AG09319 (cell line): ENCODE measurements at regions not wholly inside any gene's neighbourhood (a gene's known extent, or its start where the extent isn't known, plus 50 kb on each side); places are given as distances from the start of the nearest gene placed in this dataset.

Source experiments
- DNase-seq: peaks from one replicate; pipeline ENCODE4 v3.0.0-alpha.2; 2010; ENCODE audit warnings: low read depth; ENCODE audit errors: extremely low read depth
- CTCF ChIP-seq: IDR thresholded peaks from 2 replicates; pipeline ENCODE4 v1.5.1; 2011; ENCODE audit warnings: low read depth, mild to moderate bottlenecking, inconsistent platforms, low read length, moderate library complexity

- no peak for DNase-seq
- TF ChIP-seq CTCF = no peak
Measured at GRCh38 chr17:33551911-33552310, 258.8 kb upstream of the ASIC2 start.

DNA sequence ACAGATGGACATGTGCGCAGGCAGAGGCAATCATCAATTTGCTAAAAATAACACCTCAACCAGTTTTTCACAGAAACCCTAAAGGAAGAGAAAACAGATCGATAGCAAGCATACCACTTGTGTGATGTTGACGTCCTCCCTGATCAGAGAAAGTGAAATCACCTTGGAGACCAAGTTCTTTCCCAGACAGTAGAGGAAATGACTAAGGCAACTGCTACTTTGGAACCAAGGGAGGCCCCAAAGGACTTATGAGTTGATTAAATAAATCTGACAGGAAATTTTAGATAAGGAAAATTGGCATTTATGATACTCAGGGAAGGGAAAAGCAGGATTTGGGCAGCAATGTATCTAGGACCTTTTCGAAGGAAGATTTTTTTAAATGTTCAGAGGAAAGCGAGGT is 267.1 kb upstream of the ASIC2 start:
- no peak for TF ChIP-seq CTCF
- DNase-seq = no peak

DNA sequence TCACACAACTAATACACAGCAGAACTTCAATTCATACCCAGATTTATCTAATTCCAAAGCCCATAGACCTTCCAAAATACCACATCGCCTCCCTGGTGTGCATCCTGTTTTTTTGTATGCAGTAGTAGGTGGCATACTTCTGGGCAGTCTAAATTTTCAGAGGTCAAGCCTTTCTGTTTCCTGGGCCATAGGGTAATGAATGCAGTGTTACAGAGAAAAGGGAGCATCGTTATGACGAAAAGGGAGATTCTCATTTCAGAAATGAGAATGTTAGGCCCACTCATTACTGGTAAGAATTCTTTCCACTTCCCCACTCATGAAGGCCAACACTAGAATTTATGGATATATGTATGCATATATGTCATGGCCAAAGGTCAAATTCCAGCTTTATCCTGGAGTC is 267.8 kb upstream of the ASIC2 start:
- no peak for DNase-seq
- no peak for TF ChIP-seq CTCF

DNA sequence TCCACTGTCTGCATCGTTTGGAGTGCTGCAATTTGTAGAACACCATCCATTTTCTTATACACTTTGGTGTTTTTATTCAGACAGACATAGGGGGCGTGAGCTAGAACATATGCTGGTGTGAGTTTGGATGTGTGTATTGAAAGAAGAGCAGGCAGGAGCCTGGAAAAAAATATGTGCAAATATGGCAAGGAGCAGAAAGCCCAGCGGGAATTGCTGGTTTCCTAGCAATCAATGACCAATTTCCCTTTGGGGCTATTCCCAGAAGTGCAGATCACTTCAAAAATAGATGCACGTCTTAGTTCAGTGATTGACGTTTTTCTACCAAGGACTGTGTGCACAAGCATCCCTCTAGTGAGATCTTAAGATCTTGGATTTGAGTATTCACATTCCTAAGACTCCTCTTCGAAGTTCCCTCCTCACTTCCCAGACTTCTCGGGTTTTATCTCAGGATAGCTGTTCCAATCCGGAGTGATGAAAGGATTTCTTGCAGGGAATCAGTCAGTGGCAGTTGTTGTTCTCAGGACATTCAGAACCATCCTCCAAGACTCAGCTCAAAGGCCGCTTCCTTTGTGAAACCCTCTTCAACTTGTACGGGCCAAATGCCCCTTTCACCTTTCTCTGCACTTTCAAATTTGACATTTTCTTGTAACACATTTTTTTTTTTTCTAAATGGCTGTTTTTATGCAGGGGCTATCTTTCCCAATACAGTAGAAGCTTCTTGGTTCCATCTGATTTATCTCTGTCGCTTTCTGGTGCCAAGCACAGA is 268.7 kb upstream of the ASIC2 start:
- no peak for TF ChIP-seq CTCF
- DNase-seq = no peak

DNA sequence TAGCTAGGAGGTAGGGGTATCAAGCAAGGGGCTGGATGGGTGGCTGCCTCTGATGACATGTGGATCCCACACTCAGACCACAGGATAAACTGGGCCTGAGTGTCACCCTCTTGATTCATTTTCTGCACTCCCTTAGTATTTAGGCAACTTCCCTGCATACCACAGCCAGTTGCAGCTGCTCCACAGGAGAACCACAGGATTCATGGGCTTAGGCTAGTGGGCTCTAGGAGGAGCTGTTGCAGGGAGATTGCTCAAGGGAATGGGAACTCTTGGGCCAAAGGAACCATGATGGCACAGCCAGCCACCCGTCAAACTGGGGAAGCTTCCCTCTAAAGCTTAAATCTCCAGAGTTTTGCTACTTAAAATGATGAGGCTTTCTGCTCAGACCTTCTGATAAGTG is 269.7 kb upstream of the ASIC2 start:
- DNase-seq = no peak
- no peak for TF ChIP-seq CTCF

DNA sequence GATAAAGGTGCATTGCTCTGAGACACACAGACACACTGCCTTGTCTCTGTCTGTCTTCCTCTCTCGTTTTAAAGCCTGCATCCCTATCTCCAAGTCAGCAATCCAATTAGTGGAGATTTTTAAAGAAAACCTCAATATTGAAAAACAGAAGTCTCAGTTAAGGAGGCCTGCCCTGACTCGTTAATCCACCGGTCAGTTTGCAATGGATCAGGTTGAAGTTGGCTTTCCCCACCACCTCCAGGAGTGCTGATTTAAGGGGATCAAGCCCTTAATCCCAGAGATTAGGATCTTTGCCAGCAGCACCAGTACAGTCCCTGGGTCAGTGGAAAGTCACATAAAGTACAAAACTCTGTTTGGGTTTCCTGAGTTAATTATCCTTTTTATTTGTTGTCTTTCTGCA is 271.1 kb upstream of the ASIC2 start:
- no peak for DNase-seq
- TF ChIP-seq CTCF = no peak

DNA sequence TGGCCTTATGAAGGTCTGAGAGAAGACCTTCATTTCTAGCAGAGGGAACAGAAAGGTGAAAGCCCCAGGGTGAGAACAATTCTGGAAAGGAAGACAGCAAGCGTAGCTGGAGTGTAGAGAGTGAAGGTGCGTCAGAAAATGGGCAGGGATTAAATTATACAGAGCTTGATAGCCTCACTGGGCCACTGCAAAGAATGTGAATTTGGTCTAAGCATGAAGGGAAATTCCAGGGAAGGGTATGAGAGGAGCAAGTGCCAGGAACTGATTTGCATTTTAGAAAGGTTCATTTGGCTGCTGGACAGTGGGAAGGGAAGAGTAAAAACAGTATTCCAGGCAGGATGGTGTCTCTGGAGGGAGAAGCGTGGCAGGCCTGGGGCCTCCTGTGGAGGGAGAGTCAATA is 274.1 kb upstream of the ASIC2 start:
- TF ChIP-seq CTCF = no peak
- DNase-seq = no peak
